K562 (cell line): ENCODE measurements at regions not wholly inside any gene's neighbourhood (a gene's known extent, or its start where the extent isn't known, plus 50 kb on each side); places are given as distances from the start of the nearest gene placed in this dataset.

Experiments
- ATAC-seq: fragments of 200-7000 bp; cut with Tn5 transposase; 3 replicates; pipeline ENCODE4 v1.9.1; 2020; ENCODE audit warnings: moderate library complexity
- BruUV-seq: library from RNA; stranded (reverse); fragments of 400-500 nt; replicated peaks from 2 replicates; lab custom pipeline; 2021; lab: Mats Ljungman, UMichigan
- CTCF ChIA-PET: fragments of 300-600 bp; formaldehyde crosslinking; extraction: SDS; loops from one replicate; lab custom pipeline; 2021; ENCODE audit warnings: low intra/inter-chr PET ratio; lab: Yijun Ruan, JAX
- POLR2A ChIA-PET: fragments of 300-600, 350-650 bp; sonication (Branson Sonifier 250); formaldehyde crosslinking; extraction: SDS; loops from one replicate; lab custom pipeline; 2021; ENCODE audit warnings: antibody characterized with exemption, inconsistent platforms; lab: Yijun Ruan, JAX
- DNase-seq, 4 experiments: peaks; one replicate each; pipeline versions ENCODE4 v3.0.0 to v3.0.0-alpha.2; 2011 to 2018; ENCODE audit warnings: low spot score in 3 of 4, mixed read lengths in 3 of 4; ENCODE audit errors: extremely low read depth in 1 of 4
- FAIRE-seq: peaks from 2 replicates; lab custom pipeline; 2011; peaks lifted over from hg19 to GRCh38; lab: Jason Lieb, UNC
- H2AFZ ChIP-seq: 2 replicates; pipeline ENCODE4 v1.6.0; 2011; ENCODE audit warnings: low read depth, low read length, control low read depth, inconsistent platforms
- H3K27ac ChIP-seq: fragments of 200-600 bp; 3 replicates; pipeline ENCODE4 v1.8.0; 2011; ENCODE audit warnings: low read depth, mild to moderate bottlenecking, control low read depth, inconsistent platforms, low read length, moderate library complexity, mixed read lengths; ENCODE audit errors: extremely low read depth
- H3K27me3 ChIP-seq, 2 experiments: fragments of 300-600 bp in 1 of 2; 2 replicates in 1 of 2; 3 replicates in 1 of 2; pipeline versions ENCODE4 v1.6.0 to v1.8.0; 2011; ENCODE audit warnings: inconsistent platforms in 2 of 2, low read length in 2 of 2, mild to moderate bottlenecking in 1 of 2, mixed read lengths in 1 of 2, moderate library complexity in 1 of 2; ENCODE audit not compliant: control insufficient read depth in 2 of 2, insufficient read depth in 2 of 2
- H3K36me3 ChIP-seq: fragments of 300-600 bp; 3 replicates; pipeline ENCODE4 v1.8.0; 2011; ENCODE audit warnings: mild to moderate bottlenecking, low read length, inconsistent platforms; ENCODE audit not compliant: control insufficient read depth, insufficient read depth
- H3K4me1 ChIP-seq, 2 experiments: fragments of 200-600 bp in 1 of 2; replicated peaks in 1 of 2; 2 replicates in 1 of 2; 3 replicates in 1 of 2; pipeline versions ENCODE4 v1.5.1 to v1.8.0; 2011; ENCODE audit warnings: inconsistent platforms in 2 of 2, low read length in 2 of 2, mild to moderate bottlenecking in 1 of 2, mixed read lengths in 1 of 2, moderate library complexity in 1 of 2; ENCODE audit not compliant: control insufficient read depth in 2 of 2, insufficient read depth in 2 of 2
- H3K4me2 ChIP-seq: 2 replicates; pipeline ENCODE4 v1.6.1; 2011; ENCODE audit warnings: low read length, control low read depth, inconsistent platforms, mixed read lengths; ENCODE audit not compliant: insufficient read depth
- H3K4me3 ChIP-seq: fragments of 200-600 bp; sonication (generic), shearing (Covaris generic); 2 replicates; pipeline ENCODE4 v1.5.1; 2016; ENCODE audit warnings: control low read depth, inconsistent platforms
- H3K79me2 ChIP-seq: fragments of 200-600 bp; 3 replicates; pipeline ENCODE4 v1.8.0; 2011; ENCODE audit warnings: low read length, inconsistent platforms; ENCODE audit not compliant: control insufficient read depth, insufficient read depth
- H3K9ac ChIP-seq, 2 experiments: 2 replicates each; pipeline versions ENCODE4 v1.6.0 to v1.6.1; 2011; ENCODE audit warnings: low read depth in 2 of 2, low read length in 2 of 2, control low read depth in 1 of 2, inconsistent platforms in 1 of 2, mild to moderate bottlenecking in 1 of 2, mixed read lengths in 1 of 2; ENCODE audit not compliant: insufficient read depth in 1 of 2
- H3K9me1 ChIP-seq: one replicate; pipeline ENCODE4 v1.6.0; 2011; ENCODE audit warnings: inconsistent platforms, mild to moderate bottlenecking, low read length, moderate library complexity; ENCODE audit not compliant: control insufficient read depth, insufficient read depth
- H3K9me3 ChIP-seq: replicated peaks from 2 replicates; pipeline ENCODE4 v1.5.1; 2011; ENCODE audit warnings: low read depth, low read length, inconsistent platforms; ENCODE audit not compliant: control insufficient read depth, insufficient read depth
- H4K20me1 ChIP-seq: replicated peaks from 2 replicates; pipeline ENCODE4 v1.6.1; 2011; ENCODE audit warnings: low read length, inconsistent platforms, mixed read lengths; ENCODE audit not compliant: control insufficient read depth, insufficient read depth
- ARNT ChIP-seq, 2 experiments: fragments of 450-650 bp; IDR thresholded peaks; 2 replicates each; pipeline ENCODE4 v1.6.1; 2016; ENCODE audit warnings: mild to moderate bottlenecking in 1 of 2
- ATF1 ChIP-seq, 2 experiments: fragments of 450-650 bp in 1 of 2; IDR thresholded peaks; 2 replicates each; pipeline ENCODE4 v1.6.1; 2016; ENCODE audit warnings: missing compliant biosample characterization in 1 of 2, missing genetic modification characterization in 1 of 2
- EGR1 ChIP-seq: fragments of 450-650 bp; conservative IDR thresholded peaks from 2 replicates; pipeline ENCODE4 v1.6.1; 2017; ENCODE audit warnings: mild to moderate bottlenecking
- FOXA1 ChIP-seq: fragments of 450-650 bp; IDR thresholded peaks from 2 replicates; pipeline ENCODE4 v1.6.1; 2016; ENCODE audit warnings: mild to moderate bottlenecking, borderline replicate concordance
- FOXM1 ChIP-seq, 2 experiments: fragments of 450-650 bp in 1 of 2; sonication (generic) in 1 of 2; formaldehyde crosslinking in 1 of 2; IDR thresholded peaks; 2 replicates each; pipeline versions ENCODE4 v1.6.1 to v1.9.0; 2017 to 2022; ENCODE audit warnings: low read depth in 2 of 2, mild to moderate bottlenecking in 2 of 2, missing genetic modification reagents in 1 of 2, moderate library complexity in 1 of 2
- MTA1 ChIP-seq: fragments of 450-650 bp; IDR thresholded peaks from 2 replicates; pipeline ENCODE4 v1.6.1; 2017; ENCODE audit warnings: borderline replicate concordance
- NFRKB ChIP-seq: fragments of 450-650 bp; IDR thresholded peaks from 2 replicates; pipeline ENCODE4 v1.6.1; 2016; ENCODE audit warnings: low read depth
- RFX1 ChIP-seq: fragments of 450-650 bp; IDR thresholded peaks from 2 replicates; pipeline ENCODE4 v1.6.1; 2016; ENCODE audit warnings: mild to moderate bottlenecking, moderate library complexity
- TARDBP ChIP-seq: fragments of 450-650 bp; IDR thresholded peaks from 2 replicates; pipeline ENCODE4 v1.6.1; 2016
- ZFP30 ChIP-seq: fragments of 250-450 bp; sonication (Bioruptor Pico); IDR thresholded peaks from 2 replicates; pipeline ENCODE4 v1.8.0; 2022; ENCODE audit warnings: moderate library complexity, mild to moderate bottlenecking, inconsistent platforms, borderline replicate concordance
- ZNF140 ChIP-seq: fragments of 250-450 bp; sonication (Bioruptor Pico); IDR thresholded peaks from 2 replicates; pipeline ENCODE4 v1.8.0; 2021; ENCODE audit warnings: moderate library complexity, mild to moderate bottlenecking, inconsistent platforms
- WGBS: fragments of 100-300 bp; shearing (Covaris generic); methylation state at CpG from one replicate; pipeline ENCODE4 v1.1.6; 2016; ENCODE audit warnings: low coverage, mixed read lengths; ENCODE audit not compliant: insufficient coverage; ENCODE audit errors: missing lambda C conversion rate; 5-methylcytosine and 5-hydroxymethylcytosine counted together
- in situ Hi-C: fragments of 300-500 bp; cut with MboI; formaldehyde crosslinking; loops from 4 replicates; pipeline ENCODE4 v1.15.0; 2018; ENCODE audit warnings: inconsistent platforms, mixed read lengths
- intact Hi-C: fragments of 100-400 bp; cut with micrococcal nuclease; formaldehyde crosslinking; loops from 2 replicates; pipeline ENCODE4 v1.14.2; 2022
- TF ChIP-seq, protein P1 (sequence below): sonication (generic); formaldehyde crosslinking; IDR thresholded peaks from 2 replicates; pipeline ENCODE4 v1.8.1; 2022; ENCODE audit warnings: missing genetic modification reagents
- TF ChIP-seq, protein P2 (sequence below): fragments of 450-650 bp; IDR thresholded peaks from 2 replicates; pipeline ENCODE4 v1.6.1; 2016; ENCODE audit warnings: antibody characterized with exemption
- TF ChIP-seq, protein P3 (sequence below): IDR thresholded peaks from 3 replicates; pipeline ENCODE4 v1.6.1; 2011; ENCODE audit warnings: borderline replicate concordance, mild to moderate bottlenecking; ENCODE audit not compliant: insufficient read length, insufficient read depth

DNA sequence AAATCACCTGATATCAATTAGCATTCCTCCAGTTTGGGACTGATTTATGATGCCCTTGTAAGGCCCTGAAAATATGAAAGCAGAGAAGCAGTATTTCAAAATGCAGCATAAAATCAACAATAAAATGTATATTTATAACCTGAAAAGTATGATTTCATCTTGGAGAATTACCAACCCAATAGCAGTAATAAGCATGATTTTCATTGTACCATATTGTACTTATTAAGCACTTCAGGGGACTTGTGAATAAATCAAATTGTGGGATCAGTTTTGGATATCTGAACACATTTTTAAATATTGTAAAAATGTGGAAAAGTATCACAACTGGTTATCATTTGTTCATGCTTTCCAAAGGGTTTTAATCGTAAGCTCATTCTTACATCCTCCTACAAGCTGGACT is 250.8 kb downstream of the DMRT2 start:
- no peak for DNase-seq
- FAIRE-seq, result no peak
- in situ Hi-C loops (no loop called here), intact Hi-C loops (no loop called here)
- BruUV-seq, result no TSS peak
- ChIA-PET POLR2A (no interaction called here), CTCF (no interaction called here)
- H4K20me1 ChIP-seq, result no peaks in the 10 kb centered on the region
- H3K9me3 ChIP-seq, result no peaks in the 10 kb centered on the region
- WGBS, result 0% methylated on average over 1 of the region's 1 CpG
- H3K27me3 ChIP-seq, result no peaks in the 10 kb centered on the region
- no peak overlapping the region for H3K27ac ChIP-seq
- no peaks in the 10 kb centered on the region for H3K36me3 ChIP-seq
- ATAC-seq, result no peak
- H3K9ac ChIP-seq, result no peak overlapping the region
- H3K4me3 ChIP-seq, result no peak overlapping the region
- no peak overlapping the region for H2AFZ ChIP-seq
- H3K4me2 ChIP-seq, result no peak overlapping the region
- no peak for TF ChIP-seq MTA1
- TF ChIP-seq TARDBP, result no peak
- TF ChIP-seq ZFP30 (CRISPR knock-in tag), result no peak
- TF ChIP-seq, protein P1, sequence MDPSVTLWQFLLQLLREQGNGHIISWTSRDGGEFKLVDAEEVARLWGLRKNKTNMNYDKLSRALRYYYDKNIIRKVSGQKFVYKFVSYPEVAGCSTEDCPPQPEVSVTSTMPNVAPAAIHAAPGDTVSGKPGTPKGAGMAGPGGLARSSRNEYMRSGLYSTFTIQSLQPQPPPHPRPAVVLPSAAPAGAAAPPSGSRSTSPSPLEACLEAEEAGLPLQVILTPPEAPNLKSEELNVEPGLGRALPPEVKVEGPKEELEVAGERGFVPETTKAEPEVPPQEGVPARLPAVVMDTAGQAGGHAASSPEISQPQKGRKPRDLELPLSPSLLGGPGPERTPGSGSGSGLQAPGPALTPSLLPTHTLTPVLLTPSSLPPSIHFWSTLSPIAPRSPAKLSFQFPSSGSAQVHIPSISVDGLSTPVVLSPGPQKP (CRISPR knock-in tag), result no peak
- TF ChIP-seq FOXA1, result no peak
- TF ChIP-seq EGR1, result no peak
- no peak for TF ChIP-seq RFX1
- TF ChIP-seq, protein P2, sequence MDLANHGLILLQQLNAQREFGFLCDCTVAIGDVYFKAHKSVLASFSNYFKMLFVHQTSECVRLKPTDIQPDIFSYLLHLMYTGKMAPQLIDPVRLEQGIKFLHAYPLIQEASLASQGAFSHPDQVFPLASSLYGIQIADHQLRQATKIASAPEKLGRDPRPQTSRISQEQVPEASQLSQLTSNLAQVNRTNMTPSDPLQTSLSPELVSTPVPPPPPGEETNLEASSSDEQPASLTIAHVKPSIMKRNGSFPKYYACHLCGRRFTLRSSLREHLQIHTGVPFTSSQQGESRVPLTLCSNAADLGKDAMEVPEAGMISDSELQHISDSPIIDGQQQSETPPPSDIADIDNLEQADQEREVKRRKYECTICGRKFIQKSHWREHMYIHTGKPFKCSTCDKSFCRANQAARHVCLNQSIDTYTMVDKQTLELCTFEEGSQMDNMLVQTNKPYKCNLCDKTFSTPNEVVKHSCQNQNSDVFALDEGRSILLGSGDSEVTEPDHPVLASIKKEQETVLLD, result no peak
- TF ChIP-seq, protein P3, sequence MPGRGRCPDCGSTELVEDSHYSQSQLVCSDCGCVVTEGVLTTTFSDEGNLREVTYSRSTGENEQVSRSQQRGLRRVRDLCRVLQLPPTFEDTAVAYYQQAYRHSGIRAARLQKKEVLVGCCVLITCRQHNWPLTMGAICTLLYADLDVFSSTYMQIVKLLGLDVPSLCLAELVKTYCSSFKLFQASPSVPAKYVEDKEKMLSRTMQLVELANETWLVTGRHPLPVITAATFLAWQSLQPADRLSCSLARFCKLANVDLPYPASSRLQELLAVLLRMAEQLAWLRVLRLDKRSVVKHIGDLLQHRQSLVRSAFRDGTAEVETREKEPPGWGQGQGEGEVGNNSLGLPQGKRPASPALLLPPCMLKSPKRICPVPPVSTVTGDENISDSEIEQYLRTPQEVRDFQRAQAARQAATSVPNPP, result no peak
- TF ChIP-seq ARNT (IDR thresholded peaks at IDR 0.05), result no peak
- TF ChIP-seq ZNF140 (CRISPR knock-in tag), result no peak
- TF ChIP-seq ATF1 (CRISPR knock-in tag; IDR thresholded peaks at IDR 0.05), result no peak
- no peak for TF ChIP-seq ATF1 (tag; IDR thresholded peaks at IDR 0.05)
- TF ChIP-seq FOXM1 (IDR thresholded peaks at IDR 0.05; ENCODE audit: low read depth), result no peak
- no peak for TF ChIP-seq FOXM1 (CRISPR knock-in tag; IDR thresholded peaks at IDR 0.05; ENCODE audit: low read depth)
- TF ChIP-seq NFRKB, result no peak
- H3K79me2 ChIP-seq, result no peaks in the 10 kb centered on the region
- no peaks in the 10 kb centered on the region for H3K9me1 ChIP-seq
- H3K4me1 ChIP-seq, result no peaks in the 10 kb centered on the region
